ENCODE measurements at regions not wholly inside any gene's neighbourhood (a gene's known extent, or its start where the extent isn't known, plus 50 kb on each side); places are given as distances from the start of the nearest gene placed in this dataset.
"Not testable (repeated sequence)": the region's sequence is repeated elsewhere in the genome, so short reads cannot be mapped to it uniquely, and the experiment has no call there.

DNA sequence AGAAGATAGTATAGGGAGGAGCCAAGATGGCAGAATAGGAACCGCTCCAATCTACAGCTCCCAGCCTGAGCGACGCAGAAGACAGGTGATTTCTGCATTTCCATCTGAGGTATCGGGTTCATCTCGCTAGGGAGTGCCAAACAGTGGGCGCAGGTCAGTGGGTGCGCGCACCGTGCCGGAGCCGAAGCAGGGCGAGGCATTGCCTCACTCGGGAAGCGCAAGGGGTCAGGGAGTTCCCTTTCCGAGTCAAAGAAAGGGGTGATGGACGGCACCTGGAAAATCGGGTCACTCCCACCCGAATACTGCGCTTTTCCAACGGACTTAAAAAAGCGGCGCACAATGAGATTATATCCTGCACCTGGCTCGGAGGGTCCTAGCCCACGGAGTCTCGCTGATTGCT lies 201.2 kb downstream of the CETN3 start:
- H3K36me3 Mint-ChIP-seq (ENCODE audit: low read depth); H3K4me3 Mint-ChIP-seq; H3K27ac Mint-ChIP-seq; H3K9me3 Mint-ChIP-seq; H3K27me3 Mint-ChIP-seq; H3K4me1 Mint-ChIP-seq (ENCODE audit: low read depth); intact Hi-C loops (cut with micrococcal nuclease): not testable (repeated sequence)

DNA sequence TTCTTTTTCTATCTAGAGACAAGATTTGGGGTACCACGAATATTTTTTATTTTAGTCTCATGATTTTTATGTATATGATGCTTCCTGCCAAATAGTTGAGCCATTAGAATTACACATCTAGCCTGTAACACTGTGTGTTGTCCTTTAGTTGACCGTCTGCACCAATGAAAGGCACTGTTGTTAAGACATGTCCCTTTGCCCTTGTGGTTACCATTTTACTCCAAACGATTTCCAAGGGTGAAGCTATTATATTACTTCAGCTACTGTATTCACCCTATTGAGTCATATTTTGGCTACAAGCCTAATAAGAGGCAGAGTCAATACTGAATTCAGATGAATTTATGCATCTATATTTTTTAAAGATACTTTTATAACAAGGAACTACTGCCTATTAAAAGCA lies 207.6 kb downstream of the CETN3 start:
- Mint-ChIP-seq H3K9me3 (no peaks in the 10 kb centered on the region), H3K36me3 (ENCODE audit: low read depth) (no peaks in the 10 kb centered on the region), H3K4me3 (no peak overlapping the region), H3K4me1 (ENCODE audit: low read depth) (no peaks in the 10 kb centered on the region), H3K27me3 (no peaks in the 10 kb centered on the region), H3K27ac (no peak overlapping the region)
- intact Hi-C loops (cut with micrococcal nuclease) = no loop called here

DNA sequence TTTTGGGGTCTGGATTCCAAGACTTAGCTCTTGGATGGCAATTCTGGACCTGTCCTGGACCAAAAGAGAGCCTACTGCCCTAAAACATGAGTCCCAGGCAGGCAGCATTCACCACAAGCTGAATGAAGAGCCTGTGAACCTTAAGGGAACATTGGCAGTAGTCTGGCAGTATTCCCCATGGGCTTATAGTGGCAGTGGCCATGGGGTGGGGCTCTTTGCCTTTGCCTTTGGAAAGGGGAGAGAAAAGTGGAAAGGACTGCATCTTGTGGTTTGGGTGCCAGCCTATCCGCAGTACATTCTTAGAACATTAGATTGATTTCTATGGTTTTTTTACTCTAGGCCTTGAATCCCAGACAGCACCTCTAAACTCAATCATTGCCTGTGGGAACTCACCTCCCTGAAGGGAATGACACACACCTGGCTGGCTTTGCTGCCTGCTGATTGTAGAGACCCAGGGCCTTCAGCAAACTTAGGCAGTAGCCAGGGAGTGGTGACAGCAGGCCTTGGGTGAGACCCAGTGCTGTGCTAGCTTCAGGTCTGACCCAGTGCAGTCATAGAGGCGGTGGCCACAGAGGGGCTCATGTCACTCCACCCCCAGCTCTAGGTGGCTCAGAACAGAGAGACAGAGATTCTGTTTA lies 216.3 kb downstream of the CETN3 start:
- no peak overlapping the region for H3K27ac Mint-ChIP-seq
- no peaks in the 10 kb centered on the region for H3K4me1 Mint-ChIP-seq (ENCODE audit: low read depth)
- H3K27me3 Mint-ChIP-seq = no peaks in the 10 kb centered on the region
- H3K36me3 Mint-ChIP-seq (ENCODE audit: low read depth) = no peaks in the 10 kb centered on the region
- intact Hi-C loops (cut with micrococcal nuclease) = no loop called here
- no peak overlapping the region for H3K4me3 Mint-ChIP-seq
- H3K9me3 Mint-ChIP-seq = no peaks in the 10 kb centered on the region

GRCh38 chr5:90191352-90192045 lies 218.1 kb downstream of the CETN3 start:
- intact Hi-C loops (cut with micrococcal nuclease) = no loop called here
- Mint-ChIP-seq H3K36me3 (ENCODE audit: low read depth) (no peaks in the 10 kb centered on the region), H3K4me3 (no peak overlapping the region), H3K27ac (no peak overlapping the region), H3K27me3 (no peaks in the 10 kb centered on the region), H3K4me1 (ENCODE audit: low read depth) (no peaks in the 10 kb centered on the region), H3K9me3 (no peaks in the 10 kb centered on the region)

DNA sequence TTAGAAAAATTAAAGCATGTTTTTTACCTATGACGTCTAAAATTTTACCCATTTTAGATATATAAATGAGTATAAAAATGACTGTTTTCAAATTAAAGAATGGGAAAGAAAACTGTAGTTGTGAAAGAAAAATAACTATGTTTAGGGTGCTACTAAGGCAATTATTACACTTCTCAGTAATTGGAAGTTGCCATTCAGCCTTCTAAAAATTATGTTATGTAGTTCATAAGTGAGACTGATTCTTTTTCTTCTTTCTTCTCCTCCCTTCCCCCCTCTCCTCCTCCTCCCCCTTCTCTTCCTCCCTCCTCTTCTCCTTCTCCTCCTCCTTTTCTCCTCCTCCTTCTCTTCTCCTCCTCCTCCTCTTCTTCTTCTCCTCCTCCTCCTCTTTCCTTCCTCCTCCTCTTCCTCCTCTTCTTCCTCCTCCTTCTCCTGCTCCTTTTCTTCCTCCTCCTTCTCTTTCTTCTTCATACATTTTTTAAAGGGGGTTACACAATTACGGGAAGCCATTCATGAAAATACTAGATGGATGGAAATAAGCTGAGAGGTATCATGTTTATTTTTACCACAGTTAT lies 223.6 kb downstream of the CETN3 start:
- H3K36me3 Mint-ChIP-seq (ENCODE audit: low read depth) = no peaks in the 10 kb centered on the region
- peaks cover 2% of the 10 kb centered on the region for H3K27me3 Mint-ChIP-seq
- no peak overlapping the region for H3K4me3 Mint-ChIP-seq
- H3K27ac Mint-ChIP-seq = no peak overlapping the region
- intact Hi-C loops (cut with micrococcal nuclease) = loop anchor here (1.0 to 10.0 kb wide), 2 partner anchors 1311 to 1457 kb away; no protein-coding TSS in a partner anchor
- H3K9me3 Mint-ChIP-seq = no peaks in the 10 kb centered on the region
- no peaks in the 10 kb centered on the region for H3K4me1 Mint-ChIP-seq (ENCODE audit: low read depth)

DNA sequence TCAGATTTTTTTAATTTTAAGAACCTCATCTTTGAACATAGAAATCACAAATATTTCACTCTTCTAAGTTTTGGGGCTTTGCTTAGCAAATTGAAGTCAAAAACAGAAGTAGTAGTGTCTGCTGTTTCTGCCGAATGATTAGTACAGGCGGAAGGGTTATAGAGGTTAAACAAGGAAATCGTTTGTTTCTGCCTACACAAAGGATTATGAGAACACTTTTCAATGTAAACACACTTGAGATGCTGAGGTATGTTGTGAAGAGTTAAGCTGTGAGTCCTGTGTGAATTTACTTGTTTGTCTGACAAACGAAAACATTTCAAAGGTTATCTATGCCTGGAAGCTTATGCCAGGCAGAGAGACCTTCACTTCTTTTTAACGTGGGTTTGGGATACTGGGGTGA lies 224.8 kb downstream of the CETN3 start:
- Mint-ChIP-seq H3K4me3 (no peak overlapping the region), H3K9me3 (no peaks in the 10 kb centered on the region), H3K27me3 (peaks cover 2% of the 10 kb centered on the region), H3K27ac (no peak overlapping the region), H3K4me1 (ENCODE audit: low read depth) (no peaks in the 10 kb centered on the region), H3K36me3 (ENCODE audit: low read depth) (no peaks in the 10 kb centered on the region)
- intact Hi-C loops (cut with micrococcal nuclease) = loop anchor here (1.0 to 10.0 kb wide), 2 partner anchors 1310 to 1455 kb away; no protein-coding TSS in a partner anchor

GRCh38 chr5:90182726-90183125 lies 226.8 kb downstream of the CETN3 start:
- H3K9me3 Mint-ChIP-seq = no peaks in the 10 kb centered on the region
- no peak overlapping the region for H3K27ac Mint-ChIP-seq
- no peak overlapping the region for H3K4me3 Mint-ChIP-seq
- H3K27me3 Mint-ChIP-seq = peaks cover 2% of the 10 kb centered on the region
- H3K4me1 Mint-ChIP-seq (ENCODE audit: low read depth) = no peaks in the 10 kb centered on the region
- no peaks in the 10 kb centered on the region for H3K36me3 Mint-ChIP-seq (ENCODE audit: low read depth)
- intact Hi-C loops (cut with micrococcal nuclease) = loop anchor here (10.0 kb wide), 1 partner anchor 1308 kb away; no protein-coding TSS in a partner anchor

GRCh38 chr5:90174236-90174635 lies 235.3 kb downstream of the CETN3 start:
- intact Hi-C loops (cut with micrococcal nuclease) = no loop called here
- no peaks in the 10 kb centered on the region for H3K27me3 Mint-ChIP-seq
- H3K4me1 Mint-ChIP-seq (ENCODE audit: low read depth) = peaks cover 26% of the 10 kb centered on the region

DNA sequence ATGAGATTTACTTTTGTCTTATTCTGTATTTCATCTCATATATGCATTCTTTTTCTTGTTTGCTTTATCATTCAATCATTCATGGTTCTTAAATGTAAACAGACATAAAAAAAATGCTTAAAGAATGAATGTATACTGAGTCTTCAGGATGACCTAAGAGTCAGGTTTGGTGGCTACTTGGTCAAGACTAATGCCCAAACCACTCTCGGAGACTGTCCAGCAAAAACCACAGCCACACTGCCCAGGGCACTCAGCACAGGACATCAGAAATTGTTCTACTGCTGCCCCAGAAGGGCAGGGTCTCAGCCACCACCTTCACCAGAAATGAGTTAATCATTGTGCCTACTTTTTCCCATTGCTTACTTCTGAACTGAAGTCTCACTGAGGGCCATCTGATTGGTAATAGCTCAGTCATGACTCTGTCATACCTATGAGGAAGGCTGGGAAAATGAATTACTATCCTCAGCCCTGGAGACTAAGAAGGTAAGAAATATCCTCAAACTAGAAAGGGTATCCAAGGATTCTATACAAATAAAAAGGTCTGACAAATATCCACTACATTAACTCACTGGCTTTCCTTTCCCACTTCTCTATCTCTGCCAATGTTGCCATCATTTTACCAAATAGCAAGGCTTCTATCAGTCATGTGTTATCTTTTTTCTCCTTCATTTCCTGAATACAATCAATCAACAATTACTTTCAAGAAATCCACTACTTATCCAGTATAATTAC lies 236.1 kb downstream of the CETN3 start:
- H3K4me1 Mint-ChIP-seq (ENCODE audit: low read depth) = peaks cover 26% of the 10 kb centered on the region
- H3K27ac Mint-ChIP-seq = no peak overlapping the region
- peaks cover 22% of the 10 kb centered on the region for H3K9me3 Mint-ChIP-seq
- no peaks in the 10 kb centered on the region for H3K36me3 Mint-ChIP-seq (ENCODE audit: low read depth)
- intact Hi-C loops (cut with micrococcal nuclease) = no loop called here
- no peak overlapping the region for H3K4me3 Mint-ChIP-seq
- H3K27me3 Mint-ChIP-seq = no peaks in the 10 kb centered on the region

More at GRCh38 chr5:90174236-90174635, 235.3 kb downstream of the CETN3 start:
- H3K9me3 Mint-ChIP-seq = peaks cover 22% of the 10 kb centered on the region
- no peak overlapping the region for H3K4me3 Mint-ChIP-seq
- H3K27ac Mint-ChIP-seq = no peak overlapping the region
- no peaks in the 10 kb centered on the region for H3K36me3 Mint-ChIP-seq (ENCODE audit: low read depth)

DNA sequence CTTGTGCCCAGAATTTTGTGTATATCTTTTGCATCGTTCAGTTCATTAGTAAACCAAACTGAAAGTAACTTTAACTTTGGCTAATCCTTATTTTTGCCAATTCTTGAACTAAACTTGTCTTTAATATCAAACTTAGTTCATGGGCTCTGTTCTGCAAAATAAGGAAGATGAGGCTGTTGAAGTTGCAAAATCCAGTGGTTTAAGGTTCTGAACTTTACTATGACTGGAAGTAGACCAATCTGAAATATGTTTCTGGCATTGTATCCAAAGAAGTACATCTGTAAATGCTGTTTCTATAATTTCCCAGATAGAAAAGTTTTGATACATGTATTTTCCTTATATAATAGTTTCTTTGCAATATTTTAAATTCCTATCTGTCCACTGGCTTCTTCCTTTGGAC lies 238.1 kb downstream of the CETN3 start:
- H3K4me3 Mint-ChIP-seq = no peak overlapping the region
- no peak overlapping the region for H3K27ac Mint-ChIP-seq
- no peaks in the 10 kb centered on the region for H3K36me3 Mint-ChIP-seq (ENCODE audit: low read depth)
- H3K4me1 Mint-ChIP-seq (ENCODE audit: low read depth) = peaks cover 26% of the 10 kb centered on the region
- H3K9me3 Mint-ChIP-seq = peaks cover 12% of the 10 kb centered on the region
- intact Hi-C loops (cut with micrococcal nuclease) = no loop called here
- H3K27me3 Mint-ChIP-seq = no peaks in the 10 kb centered on the region

DNA sequence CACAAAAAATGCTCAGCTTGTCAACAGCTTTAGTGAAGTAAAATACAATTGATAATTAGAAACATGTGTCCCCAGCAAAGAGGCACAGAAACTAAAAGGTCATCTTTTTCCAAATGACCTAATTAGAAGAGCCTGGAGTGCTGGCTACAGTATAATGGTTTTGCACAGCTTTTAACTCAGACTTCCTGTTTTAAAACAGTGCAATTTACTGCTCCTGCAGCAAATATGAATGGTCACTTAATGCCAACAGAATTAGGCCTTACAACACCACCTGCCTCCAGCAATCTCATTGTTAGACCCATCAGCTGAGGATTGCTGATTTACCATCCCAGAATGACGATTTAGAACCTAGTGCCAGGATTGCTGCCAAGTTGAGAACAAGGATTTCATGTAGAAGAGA lies 239.3 kb downstream of the CETN3 start:
- H3K4me3 Mint-ChIP-seq = no peak overlapping the region

DNA sequence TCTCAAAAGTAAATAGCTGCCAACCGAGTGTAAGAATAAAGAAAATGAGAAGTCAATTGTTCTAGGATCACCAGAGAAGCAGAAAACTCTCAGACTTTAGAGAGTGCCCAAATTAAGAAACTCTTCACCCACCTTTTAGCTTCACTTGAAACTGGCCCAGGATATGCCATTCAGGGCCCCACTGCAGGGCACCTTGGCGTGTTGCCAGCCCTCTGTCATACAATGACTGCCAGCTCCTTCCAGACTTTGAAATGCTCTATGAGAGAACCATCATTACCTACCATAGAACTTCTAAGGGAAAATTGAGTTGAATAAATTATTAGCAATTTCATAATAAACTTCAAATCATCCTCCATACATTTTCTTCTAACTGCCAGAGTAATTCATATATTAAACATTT lies 240.5 kb downstream of the CETN3 start:
- H3K9me3 Mint-ChIP-seq = no peaks in the 10 kb centered on the region

More for the DNA sequence above, 239.3 kb downstream of the CETN3 start:
- peaks cover 26% of the 10 kb centered on the region for H3K4me1 Mint-ChIP-seq (ENCODE audit: low read depth)
- no peaks in the 10 kb centered on the region for H3K27me3 Mint-ChIP-seq
- intact Hi-C loops (cut with micrococcal nuclease) = no loop called here
- peak overlapping the region; percentile 34 for H3K27ac Mint-ChIP-seq
- no peaks in the 10 kb centered on the region for H3K36me3 Mint-ChIP-seq (ENCODE audit: low read depth)
- peaks cover under 1% of the 10 kb centered on the region for H3K9me3 Mint-ChIP-seq

DNA sequence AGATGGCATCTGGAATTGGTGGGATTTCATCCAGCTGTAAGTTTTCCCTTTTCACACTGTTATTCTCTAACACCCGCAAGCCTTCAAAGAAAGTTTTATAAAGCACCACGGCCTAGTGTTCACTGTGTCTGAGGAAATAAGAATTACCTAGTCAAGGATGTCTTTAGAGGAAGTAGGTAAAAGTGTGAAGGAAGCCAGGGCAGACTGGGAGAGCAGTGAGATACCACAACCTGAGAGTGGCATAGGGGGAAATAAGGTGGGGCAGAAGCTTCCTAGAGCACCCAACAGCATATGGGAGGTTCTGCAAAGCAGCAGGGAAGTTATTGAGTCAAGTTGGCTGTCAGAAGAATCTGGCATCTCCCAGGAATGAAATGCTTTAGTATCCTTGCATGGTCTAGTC lies 241.2 kb downstream of the CETN3 start:
- no peaks in the 10 kb centered on the region for H3K9me3 Mint-ChIP-seq
- H3K4me3 Mint-ChIP-seq = no peak overlapping the region
- intact Hi-C loops (cut with micrococcal nuclease) = no loop called here
- H3K27ac Mint-ChIP-seq = no peak overlapping the region
- H3K4me1 Mint-ChIP-seq (ENCODE audit: low read depth) = peaks cover 26% of the 10 kb centered on the region
- no peaks in the 10 kb centered on the region for H3K36me3 Mint-ChIP-seq (ENCODE audit: low read depth)
- H3K27me3 Mint-ChIP-seq = no peaks in the 10 kb centered on the region

More for the DNA sequence above, 240.5 kb downstream of the CETN3 start:
- no peaks in the 10 kb centered on the region for H3K27me3 Mint-ChIP-seq
- no peak overlapping the region for H3K4me3 Mint-ChIP-seq
- H3K36me3 Mint-ChIP-seq (ENCODE audit: low read depth) = no peaks in the 10 kb centered on the region
- intact Hi-C loops (cut with micrococcal nuclease) = no loop called here
- no peak overlapping the region for H3K27ac Mint-ChIP-seq
- peaks cover 26% of the 10 kb centered on the region for H3K4me1 Mint-ChIP-seq (ENCODE audit: low read depth)

DNA sequence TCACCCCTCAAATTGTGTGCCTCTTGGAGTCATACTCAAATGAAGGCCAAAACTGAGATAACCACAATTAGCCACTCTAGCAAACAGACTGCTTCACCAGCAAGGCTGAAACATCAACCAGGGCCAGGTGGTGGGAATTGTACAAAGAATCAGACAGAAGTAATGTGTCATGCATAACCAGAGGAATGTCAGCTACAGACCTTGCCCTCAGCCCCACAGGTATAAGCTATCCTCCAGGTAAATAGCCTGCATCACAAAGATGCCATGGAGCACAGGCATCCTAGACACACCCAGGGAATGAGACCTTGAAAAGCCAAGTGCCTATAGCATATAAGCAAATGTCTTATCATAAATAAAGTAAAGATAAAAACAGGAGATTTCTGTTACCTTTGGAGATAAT lies 242.7 kb downstream of the CETN3 start:
- no peaks in the 10 kb centered on the region for H3K36me3 Mint-ChIP-seq (ENCODE audit: low read depth)
- H3K9me3 Mint-ChIP-seq = no peaks in the 10 kb centered on the region
- intact Hi-C loops (cut with micrococcal nuclease) = no loop called here
- H3K4me1 Mint-ChIP-seq (ENCODE audit: low read depth) = peaks cover 19% of the 10 kb centered on the region
- no peak overlapping the region for H3K27ac Mint-ChIP-seq
- H3K27me3 Mint-ChIP-seq = no peaks in the 10 kb centered on the region
- no peak overlapping the region for H3K4me3 Mint-ChIP-seq
